CD8-positive, alpha-beta memory T cell (primary cell): ENCODE measurements at regions not wholly inside any gene's neighbourhood (a gene's known extent, or its start where the extent isn't known, plus 50 kb on each side); places are given as distances from the start of the nearest gene placed in this dataset.

Source experiments
- CTCF ChIA-PET: fragments of 350-600 bp; sonication (Branson Sonifier 250); formaldehyde crosslinking; loops from one replicate; lab custom pipeline; 2021; ENCODE audit warnings: antibody characterized with exemption; lab: Charles Lee
- POLR2A ChIA-PET: fragments of 350-600 bp; sonication (Branson Sonifier 250); formaldehyde crosslinking; loops from one replicate; lab custom pipeline; 2021; ENCODE audit warnings: antibody characterized with exemption; lab: Charles Lee
- DNase-seq, 5 donors: peaks; one replicate each; pipeline versions ENCODE4 v3.0.0 to v3.0.0-alpha.2; 2020 to 2022; ENCODE audit warnings: mixed read lengths in 1 of 5
- H3K27ac ChIP-seq: one replicate; pipeline ENCODE4 v1.7.0; 2013; ENCODE audit warnings: low read depth, mild to moderate bottlenecking, low read length, moderate library complexity
- H3K27me3 ChIP-seq: 2 replicates; pipeline ENCODE4 v1.7.0; 2013; ENCODE audit warnings: low read length, mild to moderate bottlenecking; ENCODE audit not compliant: insufficient read depth, poor library complexity, severe bottlenecking
- H3K36me3 ChIP-seq: 2 replicates; pipeline ENCODE4 v1.7.0; 2013; ENCODE audit warnings: mild to moderate bottlenecking, low read length, moderate library complexity; ENCODE audit not compliant: insufficient read depth
- H3K4me1 ChIP-seq: 2 replicates; pipeline ENCODE4 v1.7.0; 2013; ENCODE audit warnings: mild to moderate bottlenecking, low read length, moderate library complexity; ENCODE audit not compliant: insufficient read depth
- H3K4me3 ChIP-seq: 2 replicates; pipeline ENCODE4 v1.7.0; 2013; ENCODE audit warnings: mild to moderate bottlenecking, low read length
- H3K9me3 ChIP-seq: 2 replicates; pipeline ENCODE4 v1.7.0; 2013; ENCODE audit warnings: mild to moderate bottlenecking, low read length
- H3K27ac Mint-ChIP-seq, 8 donors: one replicate each; pipeline ENCODE4 v1.8.0; 2020 to 2021; ENCODE audit warnings: mixed read lengths in 8 of 8, mild to moderate bottlenecking in 6 of 8, inconsistent platforms in 3 of 8, moderate library complexity in 3 of 8
- H3K27me3 Mint-ChIP-seq, 2 donors: one replicate each; pipeline ENCODE4 v1.8.0; 2020 to 2021; ENCODE audit warnings: mixed read lengths in 2 of 2, mild to moderate bottlenecking in 1 of 2, moderate library complexity in 1 of 2
- H3K36me3 Mint-ChIP-seq, 3 donors: one replicate each; pipeline ENCODE4 v1.8.0; 2020 to 2021; ENCODE audit warnings: mixed read lengths in 3 of 3, inconsistent platforms in 1 of 3, mild to moderate bottlenecking in 1 of 3
- H3K4me1 Mint-ChIP-seq, 3 donors: one replicate each; pipeline ENCODE4 v1.8.0; 2020 to 2021; ENCODE audit warnings: mixed read lengths in 3 of 3, inconsistent platforms in 1 of 3, mild to moderate bottlenecking in 1 of 3
- H3K4me3 Mint-ChIP-seq, 7 donors: one replicate each; pipeline ENCODE4 v1.8.0; 2020 to 2021; ENCODE audit warnings: mixed read lengths in 7 of 7, mild to moderate bottlenecking in 6 of 7, moderate library complexity in 4 of 7, inconsistent platforms in 2 of 7
- H3K9me3 Mint-ChIP-seq, 5 donors: one replicate each; pipeline ENCODE4 v1.8.0; 2020 to 2022; ENCODE audit warnings: mixed read lengths in 5 of 5, mild to moderate bottlenecking in 3 of 5, moderate library complexity in 2 of 5, inconsistent platforms in 1 of 5

DNA sequence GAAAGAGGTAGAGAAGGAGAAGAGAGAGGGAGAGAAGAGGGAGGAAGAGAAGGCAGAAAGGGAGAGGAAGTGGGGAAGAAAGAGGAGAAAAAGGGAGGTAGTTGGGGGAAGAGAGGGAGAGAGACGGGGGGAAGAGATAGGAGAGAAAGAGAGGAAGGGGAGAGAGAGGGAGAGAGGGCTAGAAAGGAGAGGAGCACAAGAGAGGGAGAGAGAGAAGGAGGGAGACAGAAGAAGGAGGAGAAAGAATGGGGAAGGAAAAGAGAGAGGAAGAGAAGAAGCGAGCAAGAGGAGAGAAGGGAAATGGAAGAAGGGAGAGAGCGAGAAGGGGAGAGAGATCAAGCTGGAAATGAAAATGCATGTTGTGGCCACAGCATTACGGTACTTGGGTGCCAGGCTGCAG is 1368.4 kb upstream of the TMEM132C start:
- ChIA-PET CTCF (interaction anchor here (1.1 kb wide), 1 partner anchor 25 kb away, joined by 4 read pairs; no protein-coding TSS in a partner anchor), POLR2A (no interaction called here)
- Histone ChIP-seq H3K4me1 (no peaks in the 10 kb centered on the region), H3K9me3 (no peaks in the 10 kb centered on the region), H3K27ac (no peak overlapping the region), H3K27me3 (no peaks in the 10 kb centered on the region), H3K36me3 (no peaks in the 10 kb centered on the region), H3K4me3 (no peak overlapping the region)
- Mint-ChIP-seq H3K27me3 (peaks cover 4 to 11% of the 10 kb centered on the region in 2 donors), H3K4me1 (peaks cover 0 to 4% (median 0%) of the 10 kb centered on the region in 3 donors), H3K27ac (peak overlapping the region in 1 of 8 donors; percentile 93), H3K9me3 (peaks cover 0 to 2% (median 0%) of the 10 kb centered on the region in 5 donors), H3K36me3 (no peaks in the 10 kb centered on the region), H3K4me3 (no peak overlapping the region)
- DNase-seq: no peak

DNA sequence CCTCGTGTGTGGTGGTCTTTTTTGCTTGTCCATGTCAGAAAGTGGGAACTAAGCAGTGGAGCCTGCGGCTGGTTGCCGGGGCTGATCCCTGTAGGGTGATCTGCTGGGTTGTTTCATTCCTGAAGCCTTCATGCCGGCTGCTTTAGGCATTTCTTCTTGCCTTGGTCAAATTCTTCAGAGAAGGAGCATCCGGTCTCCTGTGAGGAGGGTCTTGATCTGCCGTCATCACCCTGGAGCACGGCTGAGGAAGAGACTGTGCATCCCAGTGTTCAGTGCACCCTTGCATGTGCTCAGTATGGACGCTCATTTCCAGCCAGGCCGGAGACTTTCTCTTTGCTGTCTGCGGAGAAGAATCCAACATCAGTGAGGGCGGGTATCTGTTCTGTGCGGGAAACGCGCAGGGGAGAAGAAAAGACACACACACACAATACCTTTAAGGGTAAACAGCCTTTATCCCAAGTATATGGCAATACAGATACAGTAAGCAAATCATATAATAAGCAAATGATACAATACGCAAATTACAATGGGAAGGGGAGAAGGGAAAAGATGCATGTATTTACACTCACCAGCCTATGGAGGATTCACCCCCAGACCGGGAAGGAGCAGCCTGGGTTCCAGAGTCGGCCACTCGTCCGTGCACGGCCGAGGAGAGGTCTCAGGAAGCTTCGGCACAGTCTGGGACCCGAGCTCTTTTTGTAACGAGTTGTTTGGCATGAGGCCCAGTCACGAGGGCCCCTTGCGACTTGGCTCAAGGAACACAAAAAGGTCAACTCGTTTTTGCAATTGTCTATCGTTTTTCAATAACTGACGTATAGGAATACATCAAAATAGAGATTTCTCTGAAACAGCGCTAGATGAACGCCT is 1366.8 kb upstream of the TMEM132C start:
- ChIA-PET POLR2A (no interaction called here), CTCF (no interaction called here)
- Mint-ChIP-seq H3K4me1 (peaks cover 0 to 4% (median 0%) of the 10 kb centered on the region in 3 donors), H3K27me3 (peaks cover 4 to 8% of the 10 kb centered on the region in 2 donors), H3K9me3 (peaks cover 0 to 7% (median 0%) of the 10 kb centered on the region in 5 donors), H3K4me3 (no peak overlapping the region), H3K36me3 (no peaks in the 10 kb centered on the region), H3K27ac (no peak overlapping the region)
- no peaks in the 10 kb centered on the region for H3K27me3 ChIP-seq
- no peak overlapping the region for H3K27ac ChIP-seq
- no peaks in the 10 kb centered on the region for H3K9me3 ChIP-seq
- H3K4me1 ChIP-seq: no peaks in the 10 kb centered on the region
- no peaks in the 10 kb centered on the region for H3K36me3 ChIP-seq
- H3K4me3 ChIP-seq: no peak overlapping the region
- no peak for DNase-seq

DNA sequence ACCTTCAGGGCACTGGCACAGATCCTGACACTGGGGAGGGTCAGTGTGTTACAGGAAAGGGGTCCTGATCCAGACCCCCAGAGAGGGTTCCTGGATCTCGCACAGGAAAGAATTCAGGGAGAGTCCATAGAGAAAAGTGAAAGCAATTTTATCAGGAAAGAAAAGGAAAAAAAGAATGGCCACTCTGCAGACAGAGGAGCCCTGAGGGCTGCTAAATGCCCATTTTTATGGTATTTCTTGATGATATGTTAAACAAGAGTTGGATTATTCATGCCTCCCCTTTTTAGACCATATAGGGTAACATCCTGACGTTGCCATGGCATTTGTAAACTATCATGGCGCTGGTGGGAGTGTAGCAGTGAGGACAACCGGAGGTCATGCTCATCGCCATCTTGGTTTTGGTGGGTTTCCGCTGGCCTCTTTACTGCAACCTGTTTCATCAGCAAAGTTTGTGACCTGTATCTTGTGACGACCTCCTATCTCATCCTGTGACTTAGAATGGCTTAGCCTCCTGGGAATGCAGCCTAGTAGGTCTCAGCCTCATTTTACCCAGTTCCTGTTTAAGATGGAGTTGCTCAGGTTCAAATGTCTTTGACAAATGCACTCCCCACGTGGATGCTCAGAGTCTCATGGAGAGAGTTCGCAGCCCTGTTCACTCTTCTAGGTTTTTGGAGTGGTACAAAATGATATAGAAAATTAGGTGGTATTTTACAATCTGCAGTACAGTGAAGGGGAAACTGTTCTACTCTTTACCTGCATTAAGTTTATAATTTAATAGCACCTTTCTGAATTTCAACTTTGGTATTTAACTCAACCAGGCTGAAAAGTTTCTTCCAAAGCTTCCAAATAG is 1363.7 kb upstream of the TMEM132C start:
- H3K27ac ChIP-seq: no peak overlapping the region
- H3K4me1 Mint-ChIP-seq: peaks cover 0 to 4% (median 0%) of the 10 kb centered on the region in 3 donors
- no peaks in the 10 kb centered on the region for H3K4me1 ChIP-seq
- POLR2A ChIA-PET: no interaction called here
- no peaks in the 10 kb centered on the region for H3K27me3 ChIP-seq
- H3K27me3 Mint-ChIP-seq: peaks cover 4 to 11% of the 10 kb centered on the region in 2 donors
- no peaks in the 10 kb centered on the region for H3K36me3 Mint-ChIP-seq
- H3K4me3 ChIP-seq: no peak overlapping the region
- no peak overlapping the region for H3K4me3 Mint-ChIP-seq
- peaks cover 0 to 9% (median 0%) of the 10 kb centered on the region in 5 donors for H3K9me3 Mint-ChIP-seq
- H3K27ac Mint-ChIP-seq: no peak overlapping the region
- CTCF ChIA-PET: no interaction called here
- no peak for DNase-seq
- H3K36me3 ChIP-seq: no peaks in the 10 kb centered on the region
- no peaks in the 10 kb centered on the region for H3K9me3 ChIP-seq

DNA sequence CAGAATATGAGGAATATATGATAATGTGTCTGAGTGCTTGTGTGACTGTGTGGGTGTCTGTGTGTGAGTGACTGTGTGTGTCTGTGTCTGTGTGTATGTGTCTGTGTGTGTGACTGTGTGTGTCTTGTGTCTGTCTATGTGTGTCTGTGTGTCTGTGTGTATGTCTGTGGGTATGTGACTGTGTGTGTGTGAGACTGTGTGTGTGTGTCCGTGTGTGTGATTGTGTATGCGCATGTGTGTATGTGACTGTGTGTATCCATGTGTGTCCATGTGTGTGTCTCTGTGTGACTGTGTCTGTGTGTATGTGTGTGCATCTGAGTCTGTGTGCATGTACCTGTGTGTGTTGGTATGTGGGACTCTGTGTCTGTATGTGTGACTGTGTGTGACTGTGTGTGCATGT is 1361.2 kb upstream of the TMEM132C start:
- no peaks in the 10 kb centered on the region for H3K36me3 ChIP-seq
- no peak for DNase-seq
- H3K4me3 ChIP-seq: no peak overlapping the region
- no peaks in the 10 kb centered on the region for H3K27me3 ChIP-seq
- no peaks in the 10 kb centered on the region for H3K4me1 ChIP-seq
- Mint-ChIP-seq H3K9me3 (peaks cover 0 to 14% (median 0%) of the 10 kb centered on the region in 5 donors), H3K27ac (no peak overlapping the region), H3K4me1 (no peaks in the 10 kb centered on the region), H3K4me3 (no peak overlapping the region), H3K36me3 (no peaks in the 10 kb centered on the region), H3K27me3 (peaks cover 9 to 15% of the 10 kb centered on the region in 2 donors)
- no peak overlapping the region for H3K27ac ChIP-seq
- H3K9me3 ChIP-seq: no peaks in the 10 kb centered on the region
- POLR2A ChIA-PET: no interaction called here
- CTCF ChIA-PET: no interaction called here

DNA sequence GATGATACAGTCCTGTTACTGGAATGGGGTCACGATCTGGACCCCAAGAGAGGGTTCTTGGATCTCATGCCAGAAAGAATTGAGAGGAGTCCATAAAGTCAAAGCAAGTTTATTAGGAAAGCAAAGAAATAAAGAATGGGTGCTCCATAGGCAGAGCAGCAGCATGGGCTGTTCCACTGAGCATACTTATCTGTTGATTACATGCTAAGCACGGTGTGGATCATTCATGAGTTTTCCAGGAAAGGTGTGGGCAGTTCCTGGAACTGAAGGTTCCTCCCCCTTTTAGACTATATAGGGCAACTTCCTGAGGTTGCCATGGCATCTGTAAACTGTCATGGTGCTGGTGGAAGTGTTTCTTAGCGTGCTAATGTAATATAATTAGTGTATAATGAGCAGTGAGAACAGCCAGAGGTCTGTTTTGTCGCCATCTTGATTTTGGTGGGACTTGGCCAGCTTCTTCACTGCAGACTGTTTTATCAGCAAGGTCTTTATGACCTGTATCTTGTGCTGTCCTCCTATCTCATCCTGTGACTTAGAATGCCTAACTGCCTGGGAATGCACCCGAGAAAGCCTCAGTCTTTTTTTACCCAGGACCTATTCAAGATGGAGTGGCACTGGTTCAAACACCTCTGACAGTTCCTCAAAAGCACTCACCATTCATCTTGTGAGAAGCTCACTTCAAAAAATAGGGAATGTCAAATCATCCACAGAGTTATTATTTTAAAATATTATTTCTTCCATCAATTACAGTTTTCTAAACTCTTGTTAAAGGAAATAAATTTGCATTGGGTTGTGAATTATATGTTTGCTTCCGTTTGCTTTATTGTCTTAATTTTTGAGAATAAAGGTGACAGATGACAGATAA is 1358.8 kb upstream of the TMEM132C start:
- ChIA-PET CTCF (no interaction called here), POLR2A (no interaction called here)
- Mint-ChIP-seq H3K27me3 (peaks cover 9 to 15% of the 10 kb centered on the region in 2 donors), H3K36me3 (no peaks in the 10 kb centered on the region), H3K27ac (no peak overlapping the region), H3K4me3 (no peak overlapping the region), H3K9me3 (peaks cover 0 to 12% (median 0%) of the 10 kb centered on the region in 5 donors), H3K4me1 (no peaks in the 10 kb centered on the region)
- no peaks in the 10 kb centered on the region for H3K9me3 ChIP-seq
- H3K4me3 ChIP-seq: no peak overlapping the region
- no peaks in the 10 kb centered on the region for H3K4me1 ChIP-seq
- peak overlapping the region; percentile 51 for H3K27ac ChIP-seq
- H3K36me3 ChIP-seq: no peaks in the 10 kb centered on the region
- no peak for DNase-seq
- no peaks in the 10 kb centered on the region for H3K27me3 ChIP-seq

DNA sequence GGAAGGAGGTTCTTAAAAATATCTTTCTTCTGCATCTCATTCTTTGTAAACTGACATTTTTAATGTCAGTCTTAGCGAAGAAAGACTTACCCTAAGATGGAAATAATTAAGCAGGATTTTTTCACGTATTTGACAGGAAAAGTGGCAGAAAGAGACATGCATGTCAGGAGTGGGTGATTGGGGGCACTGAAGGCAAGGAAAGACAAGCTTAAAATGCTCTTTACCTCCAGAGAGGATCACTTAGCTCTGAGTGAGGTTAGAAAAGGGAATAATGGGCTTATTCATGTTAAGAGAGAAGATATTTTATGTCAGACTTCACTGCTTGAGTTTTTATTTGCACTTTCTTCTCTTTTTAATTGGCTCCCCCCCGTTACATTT is 1358.2 kb upstream of the TMEM132C start:
- Histone ChIP-seq H3K27me3 (no peaks in the 10 kb centered on the region), H3K4me1 (no peaks in the 10 kb centered on the region), H3K27ac (peak overlapping the region; percentile 51), H3K4me3 (no peak overlapping the region), H3K36me3 (no peaks in the 10 kb centered on the region), H3K9me3 (no peaks in the 10 kb centered on the region)
- H3K4me3 Mint-ChIP-seq: no peak overlapping the region
- no peaks in the 10 kb centered on the region for H3K4me1 Mint-ChIP-seq
- no peak for DNase-seq
- no peaks in the 10 kb centered on the region for H3K36me3 Mint-ChIP-seq
- H3K9me3 Mint-ChIP-seq: peaks cover 0 to 12% (median 0%) of the 10 kb centered on the region in 5 donors
- CTCF ChIA-PET: no interaction called here
- H3K27me3 Mint-ChIP-seq: peaks cover 9 to 15% of the 10 kb centered on the region in 2 donors
- H3K27ac Mint-ChIP-seq: no peak overlapping the region
- POLR2A ChIA-PET: no interaction called here

DNA sequence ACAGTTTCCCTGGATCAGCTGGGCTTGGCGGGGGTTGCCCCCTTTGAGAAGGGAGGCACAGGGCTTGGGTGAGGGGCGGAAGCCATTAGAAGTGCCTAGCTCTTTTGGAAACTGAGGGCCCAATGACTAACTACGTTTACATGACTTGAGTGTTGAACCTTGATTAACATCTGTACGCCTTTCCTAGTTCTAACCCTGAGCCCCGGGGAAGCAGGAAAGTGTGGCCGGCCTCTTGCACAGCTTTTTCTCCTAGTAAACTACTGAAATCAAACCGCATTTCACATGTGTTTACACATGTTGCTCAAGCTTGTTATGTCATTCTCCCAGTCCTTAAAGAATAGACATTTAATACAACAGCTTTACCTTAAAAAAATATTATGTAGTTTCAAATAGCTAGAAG is 1356.4 kb upstream of the TMEM132C start:
- POLR2A ChIA-PET: no interaction called here

More for the DNA sequence above, 1356.4 kb upstream of the TMEM132C start:
- Histone ChIP-seq H3K27ac (no peak overlapping the region), H3K27me3 (no peaks in the 10 kb centered on the region), H3K9me3 (no peaks in the 10 kb centered on the region), H3K4me1 (no peaks in the 10 kb centered on the region), H3K36me3 (no peaks in the 10 kb centered on the region), H3K4me3 (no peak overlapping the region)
- CTCF ChIA-PET: no interaction called here
- Mint-ChIP-seq H3K9me3 (peaks cover 0 to 7% (median 0%) of the 10 kb centered on the region in 5 donors), H3K36me3 (no peaks in the 10 kb centered on the region), H3K27ac (no peak overlapping the region), H3K27me3 (peaks cover 7 to 15% of the 10 kb centered on the region in 2 donors), H3K4me3 (no peak overlapping the region), H3K4me1 (no peaks in the 10 kb centered on the region)
- DNase-seq: no peak
